ENCODE measurements at regions not wholly inside any gene's neighbourhood (a gene's known extent, or its start where the extent isn't known, plus 50 kb on each side); places are given as distances from the start of the nearest gene placed in this dataset.

GRCh38 chr9:107760469-107761242, 271.1 kb upstream of the KLF4 start:
- DNase-seq = no peak

GRCh38 chr9:107759823-107760166, 270.2 kb upstream of the KLF4 start:
- no peak for DNase-seq

- DNase-seq = no peak
These were observed 269.6 kb upstream of the KLF4 start for GRCh38 chr9:107759009-107759822.

- DNase-seq = no peak
These were observed 266.5 kb upstream of the KLF4 start for GRCh38 chr9:107756091-107756490.

GRCh38 chr9:107755246-107755645, 265.7 kb upstream of the KLF4 start:
- no peak for DNase-seq

- DNase-seq = peak; percentile 41
These were observed 262.1 kb upstream of the KLF4 start for GRCh38 chr9:107751567-107752210.

GRCh38 chr9:107750741-107751566, 261.4 kb upstream of the KLF4 start:
- peak; percentile 93 for DNase-seq

- DNase-seq = peak; percentile 90
These were observed 260.3 kb upstream of the KLF4 start for GRCh38 chr9:107749787-107750444.

- no peak for DNase-seq
These were observed 255.3 kb upstream of the KLF4 start for GRCh38 chr9:107744873-107745272.

- no peak for DNase-seq
These were observed 253.2 kb upstream of the KLF4 start for GRCh38 chr9:107742531-107743309.

GRCh38 chr9:107740088-107740980, 250.8 kb upstream of the KLF4 start:
- DNase-seq = peak; percentile 71

- DNase-seq = peak; percentile 84
These were observed 250.1 kb upstream of the KLF4 start for GRCh38 chr9:107739601-107740082.

GRCh38 chr9:107738789-107739188, 249.2 kb upstream of the KLF4 start:
- no peak for DNase-seq

GRCh38 chr9:107737987-107738743, 248.6 kb upstream of the KLF4 start:
- peak; percentile 74 for DNase-seq

- no peak for DNase-seq
These were observed 248.0 kb upstream of the KLF4 start for GRCh38 chr9:107737610-107737986.

- DNase-seq = no peak
These were observed 246.3 kb upstream of the KLF4 start for GRCh38 chr9:107735821-107736220.

GRCh38 chr9:107734256-107735013, 244.9 kb upstream of the KLF4 start:
- no peak for DNase-seq

- DNase-seq = no peak
These were observed 243.9 kb upstream of the KLF4 start for GRCh38 chr9:107733523-107733894.
